Posterior vena cava (tissue), 2 donors: ENCODE measurements at regions not wholly inside any gene's neighbourhood (a gene's known extent, or its start where the extent isn't known, plus 50 kb on each side); places are given as distances from the start of the nearest gene placed in this dataset.
"Not testable (repeated sequence)": the region's sequence is repeated elsewhere in the genome, so short reads cannot be mapped to it uniquely, and the experiment has no call there.

Source experiments
- DNase-seq: peaks from one replicate; pipeline ENCODE4 v3.0.0-alpha.2; 2020; ENCODE audit warnings: low spot score
- intact Hi-C, 2 donors: fragments of 100-400 bp; cut with DNase I; formaldehyde crosslinking; loops; one replicate each; pipeline versions ENCODE4 v1.14.1 to v1.14.2; 2022 to 2023
- donor health status: DM: yes; HTN: yes; CAD: no.
- donor health status: DM: yes; HTN: yes; CAD: no.

GRCh38 chr2:225270861-225271260 is 128.6 kb upstream of the NYAP2 start:
- intact Hi-C loops = no loop called here
- DNase-seq = no peak

DNA sequence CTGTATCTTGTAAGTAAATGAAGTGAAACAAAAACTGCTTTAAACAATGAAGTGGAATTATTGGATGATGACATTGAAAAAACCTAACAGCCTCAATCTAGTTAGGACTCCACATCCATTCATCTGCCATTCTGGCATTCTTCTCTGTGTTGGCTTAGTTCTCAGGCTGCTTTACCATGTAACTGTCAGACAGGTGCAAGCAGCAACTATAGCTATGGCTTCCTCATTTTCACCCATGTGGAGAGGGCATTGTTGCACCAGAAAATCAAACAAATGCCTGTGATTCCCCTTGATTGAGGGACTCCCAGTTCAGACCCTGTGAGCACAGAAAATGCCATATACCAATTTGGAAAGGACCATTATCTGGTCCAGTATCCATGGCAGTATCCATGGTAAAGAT is 129.5 kb upstream of the NYAP2 start:
- intact Hi-C loops = no loop called here
- DNase-seq = no peak

DNA sequence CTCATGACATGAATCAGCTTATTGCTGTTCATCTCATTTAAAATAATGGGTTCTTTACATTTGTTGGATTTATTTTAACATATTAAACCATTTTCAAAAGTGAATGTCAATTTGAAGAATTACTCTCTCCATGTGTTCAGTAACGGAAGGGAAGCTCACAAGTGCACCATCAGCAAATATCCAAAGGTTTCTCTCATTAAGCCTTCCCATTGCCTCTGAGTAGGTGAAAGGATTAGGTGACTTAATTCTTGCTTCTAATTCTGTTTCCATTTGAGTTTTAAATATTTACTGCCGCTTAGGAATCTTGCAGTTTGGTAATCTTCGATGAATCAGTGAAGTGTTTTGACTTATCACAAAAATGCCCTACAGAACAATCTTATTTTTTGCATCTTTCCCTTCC is 145.1 kb upstream of the NYAP2 start:
- no peak for DNase-seq
- intact Hi-C loops = no loop called here

- DNase-seq = no peak
- intact Hi-C loops = no loop called here
Observed at GRCh38 chr2:225244933-225245332, 154.6 kb upstream of the NYAP2 start.

DNA sequence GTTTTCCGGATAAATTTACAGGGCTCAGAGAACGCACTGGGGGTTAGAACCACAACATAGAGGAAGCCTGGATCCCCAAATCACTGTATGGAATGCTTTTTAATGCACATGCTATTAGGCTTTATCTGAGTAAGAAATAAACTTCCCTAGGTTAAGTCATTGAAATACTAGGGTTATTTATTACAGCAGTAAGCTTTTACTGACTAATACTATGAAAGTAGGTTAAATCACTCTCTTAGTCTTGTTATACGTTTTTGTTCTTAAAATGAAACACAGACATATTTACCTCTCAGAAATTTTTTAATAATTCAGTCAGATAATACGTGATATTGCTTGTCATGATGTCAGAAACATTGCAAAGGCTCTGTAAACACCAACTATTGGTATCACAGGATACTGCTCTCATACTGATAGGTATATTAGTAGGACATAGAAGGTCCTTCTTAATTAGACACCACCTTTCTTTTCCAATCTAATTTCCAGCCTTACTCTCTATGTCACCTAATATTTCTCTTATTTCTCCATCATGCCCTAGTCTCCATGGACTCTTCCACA is 162.7 kb upstream of the NYAP2 start:
- intact Hi-C loops = no loop called here
- no peak for DNase-seq

DNA sequence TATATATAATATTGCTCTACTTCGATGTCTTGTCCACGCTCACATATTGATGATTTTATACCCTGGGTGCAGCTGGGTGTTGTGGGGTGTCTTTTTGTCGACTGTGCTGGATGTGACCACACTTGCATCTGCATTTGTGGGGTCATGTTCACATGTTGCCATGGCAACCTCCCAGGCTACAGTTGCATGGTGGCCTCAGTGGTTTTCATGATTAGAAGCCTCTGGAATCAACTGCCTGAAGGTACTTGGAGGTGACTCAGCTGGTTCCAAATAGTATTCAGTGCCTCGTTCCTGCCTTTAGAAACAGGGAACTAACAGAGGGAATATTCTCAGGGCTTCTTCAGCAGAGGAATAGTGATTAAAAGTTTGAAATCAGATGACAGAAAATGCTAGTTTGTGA is 166.3 kb upstream of the NYAP2 start:
- intact Hi-C loops = no loop called here
- no peak for DNase-seq

DNA sequence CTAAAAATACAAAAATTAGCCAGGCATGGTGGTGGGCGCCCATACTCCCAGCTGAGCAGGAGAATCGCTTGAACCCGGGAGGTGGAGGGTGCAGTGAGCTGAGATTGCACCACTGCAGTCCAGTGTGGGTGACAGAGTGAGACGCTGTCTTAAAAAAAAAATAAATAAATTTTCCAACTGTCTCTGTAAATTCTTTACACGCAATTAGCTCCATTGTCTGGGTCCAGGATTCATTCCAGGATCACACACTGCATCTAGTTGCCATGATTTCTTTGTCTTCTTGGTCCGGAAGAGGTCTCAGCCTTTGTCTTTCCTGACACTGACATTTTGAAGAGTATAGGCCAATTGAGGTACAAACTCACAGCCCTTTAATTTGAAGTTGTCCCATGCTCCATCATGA is 167.6 kb upstream of the NYAP2 start:
- intact Hi-C loops = no loop called here

DNA sequence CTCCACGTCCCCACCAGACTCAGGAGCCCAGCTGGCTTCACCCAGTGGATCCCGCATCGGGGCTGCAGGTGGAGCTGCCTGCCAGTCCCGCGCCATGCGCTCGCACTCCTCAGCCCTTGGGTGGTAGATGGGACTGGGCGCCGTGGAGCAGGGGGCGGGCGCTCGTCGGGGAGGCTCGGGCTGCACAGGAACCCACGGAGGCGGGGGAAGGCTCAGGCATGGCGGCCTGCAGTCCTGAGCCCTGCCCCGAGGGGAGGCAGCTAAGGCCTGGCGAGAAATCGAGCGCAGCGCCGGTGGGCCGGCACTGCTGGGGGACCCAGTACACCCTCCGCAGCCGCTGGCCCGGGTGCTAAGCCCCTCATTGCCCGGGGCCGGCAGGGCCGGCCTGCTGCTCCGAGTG is 170.2 kb upstream of the NYAP2 start:
- intact Hi-C loops, DNase-seq: not testable (repeated sequence)

More for the DNA sequence above, 167.6 kb upstream of the NYAP2 start:
- no peak for DNase-seq

GRCh38 chr2:225226441-225226840 is 173.1 kb upstream of the NYAP2 start:
- intact Hi-C loops = no loop called here
- no peak for DNase-seq

DNA sequence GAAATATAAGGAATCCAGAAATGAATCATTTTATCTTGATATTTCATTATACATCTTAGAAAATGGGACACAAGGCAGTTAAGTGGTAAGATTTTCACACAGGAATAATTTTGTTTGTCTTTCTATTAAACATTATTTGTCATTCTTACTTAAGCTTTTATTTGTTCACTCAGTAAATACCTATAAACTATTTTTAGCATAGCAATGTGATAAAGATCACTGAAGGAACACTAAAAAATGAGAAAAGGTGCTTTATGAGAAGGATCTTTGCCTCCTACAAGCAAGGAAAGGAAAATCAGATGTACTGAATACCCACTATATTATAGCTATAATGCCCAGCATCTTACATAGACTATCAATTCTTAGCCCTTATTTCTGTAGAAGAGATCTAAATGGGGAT is 176.2 kb upstream of the NYAP2 start:
- intact Hi-C loops = loop anchor here in 1 of 2 donors (5.0 kb wide), 1 partner anchor 596 kb away; no protein-coding TSS in a partner anchor
- DNase-seq = no peak

DNA sequence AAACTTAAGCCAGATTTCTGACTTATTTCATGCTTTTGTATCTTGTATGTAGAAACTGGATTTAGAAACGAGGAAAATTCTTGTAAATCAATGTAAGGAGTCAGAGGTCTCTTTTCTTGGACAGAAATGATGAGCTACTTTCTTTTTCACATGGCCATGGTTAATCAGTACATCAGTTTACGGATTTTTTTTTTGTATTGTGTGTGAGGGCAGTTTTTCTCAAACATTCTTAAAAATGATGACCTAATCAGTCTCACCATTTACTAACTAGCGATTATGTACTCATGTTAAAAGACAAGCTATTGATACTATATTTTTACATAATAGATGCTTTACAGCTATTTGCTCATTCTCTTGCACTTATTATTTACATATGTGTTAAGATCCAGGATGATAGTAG is 165.2 kb upstream of the DOCK10 start:
- DNase-seq = no peak
- intact Hi-C loops = no loop called here

GRCh38 chr2:225207043-225207442 is 164.8 kb upstream of the DOCK10 start:
- no peak for DNase-seq
- intact Hi-C loops = no loop called here

GRCh38 chr2:225196579-225196978 is 154.3 kb upstream of the DOCK10 start:
- intact Hi-C loops = no loop called here
- no peak for DNase-seq

DNA sequence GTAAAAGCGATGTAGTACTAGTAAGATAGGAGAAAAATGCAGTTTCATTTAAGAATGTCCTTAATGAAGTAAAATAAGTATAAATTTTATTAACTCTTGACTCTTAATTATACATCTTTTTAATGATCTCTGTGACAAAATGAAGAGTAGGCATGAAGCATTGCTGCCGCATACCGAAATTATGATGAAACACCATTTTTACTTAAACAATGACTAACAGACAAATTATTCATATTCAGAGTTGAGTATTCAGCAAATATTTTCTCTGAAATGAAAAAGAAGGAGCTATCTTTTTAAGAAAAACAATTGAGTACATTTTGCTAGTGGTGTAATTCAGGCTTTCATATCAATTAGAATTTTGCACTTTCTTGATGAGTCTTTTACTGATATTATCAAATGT is 150.6 kb upstream of the DOCK10 start:
- DNase-seq = no peak
- intact Hi-C loops = no loop called here

GRCh38 chr2:225190987-225191386 is 148.7 kb upstream of the DOCK10 start:
- no peak for DNase-seq
- intact Hi-C loops = no loop called here

GRCh38 chr2:225184948-225185347 is 142.7 kb upstream of the DOCK10 start:
- no peak for DNase-seq
- intact Hi-C loops = no loop called here

- no peak for DNase-seq
- intact Hi-C loops = no loop called here
Observed at GRCh38 chr2:225182126-225182525, 139.9 kb upstream of the DOCK10 start.

DNA sequence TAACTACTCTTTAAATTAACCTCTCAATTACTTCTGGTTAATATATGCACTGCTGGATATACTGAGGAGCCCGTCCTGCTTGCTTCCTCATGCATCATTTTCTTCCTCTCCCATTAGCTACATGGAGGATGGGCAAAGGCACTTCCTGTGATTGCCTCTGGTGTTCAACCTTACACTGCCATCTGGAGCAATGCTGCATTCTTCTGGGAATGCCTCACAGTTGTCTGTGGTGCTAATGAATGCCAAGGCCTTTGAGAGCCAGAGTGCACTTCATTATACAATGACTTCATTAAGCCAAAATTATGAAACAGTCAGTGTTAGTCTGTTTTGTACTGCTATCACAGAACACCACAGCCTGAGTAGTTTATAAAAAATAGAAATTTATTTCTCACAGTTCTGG is 134.8 kb upstream of the DOCK10 start:
- DNase-seq = no peak
- intact Hi-C loops = no loop called here

DNA sequence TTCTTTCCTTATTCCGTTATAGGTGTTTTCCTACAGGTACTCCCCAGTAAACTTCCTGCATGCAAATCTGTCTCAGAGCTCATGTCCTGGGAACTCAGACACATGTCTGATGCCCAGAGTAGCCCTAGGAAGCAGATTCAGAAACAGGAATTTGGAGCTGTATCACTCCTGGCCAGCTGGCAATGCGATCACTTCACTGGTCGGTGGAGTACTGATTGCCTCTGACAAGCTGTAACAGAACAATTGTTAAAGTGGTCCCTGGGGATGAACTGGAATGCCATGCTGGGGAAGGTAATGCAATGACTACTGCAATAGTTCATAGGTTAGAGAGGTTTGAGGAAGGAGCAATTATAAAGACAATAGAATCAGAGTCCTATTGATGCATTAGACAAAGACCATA is 131.6 kb upstream of the DOCK10 start:
- no peak for DNase-seq
- intact Hi-C loops = no loop called here

DNA sequence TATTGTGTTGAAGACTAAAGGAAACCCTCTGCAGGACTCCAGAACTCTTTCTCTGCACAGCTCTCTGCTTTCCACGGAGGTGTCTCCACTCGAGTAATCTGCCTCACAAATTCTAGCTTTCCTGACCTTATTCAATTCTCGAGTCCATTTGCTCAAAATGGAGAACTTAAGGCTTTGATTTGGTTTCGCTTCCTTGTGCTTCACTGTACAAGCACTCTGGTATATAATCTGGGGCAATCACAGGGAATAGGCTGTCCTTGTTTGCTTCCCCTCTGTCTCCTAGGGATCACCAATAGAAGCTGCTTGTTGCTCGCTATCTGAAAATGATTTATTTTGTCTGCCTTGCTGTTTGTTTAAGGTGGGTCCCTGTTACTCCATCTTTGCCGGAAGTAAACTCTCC is 129.1 kb upstream of the DOCK10 start:
- intact Hi-C loops = no loop called here
- no peak for DNase-seq

GRCh38 chr2:225170162-225170561 is 127.9 kb upstream of the DOCK10 start:
- no peak for DNase-seq
- intact Hi-C loops = no loop called here

GRCh38 chr2:225169396-225169795 is 127.1 kb upstream of the DOCK10 start:
- DNase-seq = no peak
- intact Hi-C loops = no loop called here
